ENCODE measurements at regions not wholly inside any gene's neighbourhood (a gene's known extent, or its start where the extent isn't known, plus 50 kb on each side); places are given as distances from the start of the nearest gene placed in this dataset.

- no peak for DNase-seq (ENCODE audit: extremely low read depth, insufficient read length)
- TF ChIP-seq CTCF (IDR thresholded peaks at IDR 0.05; ENCODE audit: insufficient read depth, low read length, poor library complexity, severe bottlenecking), result no peak
- H3K4me3 ChIP-seq (replicated peaks; ENCODE audit: low read depth, low read length), result no peak overlapping the region
- no peaks in the 10 kb centered on the region for H3K36me3 ChIP-seq (ENCODE audit: control insufficient read depth, insufficient read depth, low read length)
- no peaks in the 10 kb centered on the region for H3K27me3 ChIP-seq (replicated peaks; ENCODE audit: control insufficient read depth, insufficient read depth, low read length)
Measured at GRCh38 chr4:181860157-181860556, 383.0 kb upstream of the TENM3 start.

GRCh38 chr4:181860668-181861067 is 382.5 kb upstream of the TENM3 start:
- no peak for TF ChIP-seq CTCF (IDR thresholded peaks at IDR 0.05; ENCODE audit: insufficient read depth, low read length, poor library complexity, severe bottlenecking)
- Histone ChIP-seq H3K4me3 (replicated peaks; ENCODE audit: low read depth, low read length) (no peak overlapping the region), H3K36me3 (ENCODE audit: control insufficient read depth, insufficient read depth, low read length) (no peaks in the 10 kb centered on the region), H3K27me3 (replicated peaks; ENCODE audit: control insufficient read depth, insufficient read depth, low read length) (no peaks in the 10 kb centered on the region)
- no peak for DNase-seq (ENCODE audit: extremely low read depth, insufficient read length)

- TF ChIP-seq CTCF (IDR thresholded peaks at IDR 0.05; ENCODE audit: insufficient read depth, low read length, poor library complexity, severe bottlenecking), result no peak
- Histone ChIP-seq H3K4me3 (replicated peaks; ENCODE audit: low read depth, low read length) (no peak overlapping the region), H3K36me3 (ENCODE audit: control insufficient read depth, insufficient read depth, low read length) (no peaks in the 10 kb centered on the region), H3K27me3 (replicated peaks; ENCODE audit: control insufficient read depth, insufficient read depth, low read length) (no peaks in the 10 kb centered on the region)
- no peak for DNase-seq (ENCODE audit: extremely low read depth, insufficient read length)
Measured at GRCh38 chr4:181863856-181864255, 379.3 kb upstream of the TENM3 start.

- H3K27me3 ChIP-seq (replicated peaks; ENCODE audit: control insufficient read depth, insufficient read depth, low read length), result no peaks in the 10 kb centered on the region
- no peak for DNase-seq (ENCODE audit: extremely low read depth, insufficient read length)
- H3K4me3 ChIP-seq (replicated peaks; ENCODE audit: low read depth, low read length), result no peak overlapping the region
- no peak for TF ChIP-seq CTCF (IDR thresholded peaks at IDR 0.05; ENCODE audit: insufficient read depth, low read length, poor library complexity, severe bottlenecking)
- H3K36me3 ChIP-seq (ENCODE audit: control insufficient read depth, insufficient read depth, low read length), result no peaks in the 10 kb centered on the region
Measured at GRCh38 chr4:181870326-181870725, 372.9 kb upstream of the TENM3 start.

GRCh38 chr4:181874602-181875001 is 368.6 kb upstream of the TENM3 start:
- Histone ChIP-seq H3K36me3 (ENCODE audit: control insufficient read depth, insufficient read depth, low read length) (no peaks in the 10 kb centered on the region), H3K4me3 (replicated peaks; ENCODE audit: low read depth, low read length) (no peak overlapping the region), H3K27me3 (replicated peaks; ENCODE audit: control insufficient read depth, insufficient read depth, low read length) (no peaks in the 10 kb centered on the region)
- DNase-seq (ENCODE audit: extremely low read depth, insufficient read length), result no peak
- no peak for TF ChIP-seq CTCF (IDR thresholded peaks at IDR 0.05; ENCODE audit: insufficient read depth, low read length, poor library complexity, severe bottlenecking)

DNA sequence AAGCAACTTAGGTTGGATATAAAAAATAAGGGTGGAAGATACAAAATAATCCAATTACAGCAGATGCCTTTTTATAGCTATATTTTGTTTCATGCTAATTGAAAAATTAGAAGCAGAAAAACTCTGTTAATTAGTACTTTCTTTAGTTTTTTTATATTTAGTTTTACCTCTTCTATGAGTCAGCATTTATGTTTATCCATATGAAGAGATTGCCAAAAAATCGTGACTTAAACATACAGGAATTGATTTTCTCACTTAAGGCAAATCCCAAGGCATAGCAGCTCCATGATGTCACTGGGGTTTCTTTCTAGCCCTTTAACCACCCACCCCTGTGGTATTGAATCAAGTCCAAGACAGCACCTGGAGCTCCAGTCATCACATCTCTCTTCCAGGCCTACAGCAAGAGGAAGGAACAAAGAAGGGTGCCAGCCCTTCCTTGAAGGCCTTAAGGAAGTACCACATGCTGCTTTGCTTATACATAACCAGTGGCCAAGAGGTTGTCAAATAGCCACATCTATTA is 365.8 kb upstream of the TENM3 start:
- Histone ChIP-seq H3K4me3 (replicated peaks; ENCODE audit: low read depth, low read length) (no peak overlapping the region), H3K27me3 (replicated peaks; ENCODE audit: control insufficient read depth, insufficient read depth, low read length) (no peaks in the 10 kb centered on the region), H3K36me3 (ENCODE audit: control insufficient read depth, insufficient read depth, low read length) (no peaks in the 10 kb centered on the region)
- no peak for DNase-seq (ENCODE audit: extremely low read depth, insufficient read length)
- TF ChIP-seq CTCF (IDR thresholded peaks at IDR 0.05; ENCODE audit: insufficient read depth, low read length, poor library complexity, severe bottlenecking), result no peak
